ENCODE measurements at regions not wholly inside any gene's neighbourhood (a gene's known extent, or its start where the extent isn't known, plus 50 kb on each side); places are given as distances from the start of the nearest gene placed in this dataset.

DNA sequence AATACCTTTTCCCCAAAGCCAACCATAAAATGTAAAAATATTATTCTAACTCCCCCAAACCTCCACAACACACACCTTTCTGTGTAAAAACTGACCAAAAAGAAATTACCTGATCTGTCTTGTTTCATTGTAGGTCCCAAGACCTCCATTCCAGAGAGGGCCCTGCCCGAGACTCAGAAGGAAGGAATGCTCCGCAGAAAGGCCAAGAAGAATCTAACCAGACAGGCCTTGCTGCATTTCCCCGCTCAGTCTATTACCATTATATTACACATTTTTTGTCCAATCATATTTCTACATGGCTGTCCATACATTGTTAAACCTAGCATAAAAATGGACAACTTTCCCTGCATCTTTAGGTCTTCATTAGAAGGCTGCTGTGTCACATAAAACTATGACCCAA lies 237.5 kb upstream of the UBASH3B start:
- TF ChIP-seq, protein P1, sequence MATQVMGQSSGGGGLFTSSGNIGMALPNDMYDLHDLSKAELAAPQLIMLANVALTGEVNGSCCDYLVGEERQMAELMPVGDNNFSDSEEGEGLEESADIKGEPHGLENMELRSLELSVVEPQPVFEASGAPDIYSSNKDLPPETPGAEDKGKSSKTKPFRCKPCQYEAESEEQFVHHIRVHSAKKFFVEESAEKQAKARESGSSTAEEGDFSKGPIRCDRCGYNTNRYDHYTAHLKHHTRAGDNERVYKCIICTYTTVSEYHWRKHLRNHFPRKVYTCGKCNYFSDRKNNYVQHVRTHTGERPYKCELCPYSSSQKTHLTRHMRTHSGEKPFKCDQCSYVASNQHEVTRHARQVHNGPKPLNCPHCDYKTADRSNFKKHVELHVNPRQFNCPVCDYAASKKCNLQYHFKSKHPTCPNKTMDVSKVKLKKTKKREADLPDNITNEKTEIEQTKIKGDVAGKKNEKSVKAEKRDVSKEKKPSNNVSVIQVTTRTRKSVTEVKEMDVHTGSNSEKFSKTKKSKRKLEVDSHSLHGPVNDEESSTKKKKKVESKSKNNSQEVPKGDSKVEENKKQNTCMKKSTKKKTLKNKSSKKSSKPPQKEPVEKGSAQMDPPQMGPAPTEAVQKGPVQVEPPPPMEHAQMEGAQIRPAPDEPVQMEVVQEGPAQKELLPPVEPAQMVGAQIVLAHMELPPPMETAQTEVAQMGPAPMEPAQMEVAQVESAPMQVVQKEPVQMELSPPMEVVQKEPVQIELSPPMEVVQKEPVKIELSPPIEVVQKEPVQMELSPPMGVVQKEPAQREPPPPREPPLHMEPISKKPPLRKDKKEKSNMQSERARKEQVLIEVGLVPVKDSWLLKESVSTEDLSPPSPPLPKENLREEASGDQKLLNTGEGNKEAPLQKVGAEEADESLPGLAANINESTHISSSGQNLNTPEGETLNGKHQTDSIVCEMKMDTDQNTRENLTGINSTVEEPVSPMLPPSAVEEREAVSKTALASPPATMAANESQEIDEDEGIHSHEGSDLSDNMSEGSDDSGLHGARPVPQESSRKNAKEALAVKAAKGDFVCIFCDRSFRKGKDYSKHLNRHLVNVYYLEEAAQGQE (IDR thresholded peaks at IDR 0.05; ENCODE audit: low read depth): no peak
- TF ChIP-seq TAF1 (IDR thresholded peaks at IDR 0.05; ENCODE audit: low read depth) (no peak), FOXM1 (IDR thresholded peaks at IDR 0.05; ENCODE audit: borderline replicate concordance, low read depth) (no peak), RAD21 (IDR thresholded peaks at IDR 0.05; ENCODE audit: low read depth) (no peak)
- TF ChIP-seq, protein P2, sequence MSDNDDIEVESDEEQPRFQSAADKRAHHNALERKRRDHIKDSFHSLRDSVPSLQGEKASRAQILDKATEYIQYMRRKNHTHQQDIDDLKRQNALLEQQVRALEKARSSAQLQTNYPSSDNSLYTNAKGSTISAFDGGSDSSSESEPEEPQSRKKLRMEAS (IDR thresholded peaks at IDR 0.05): no peak
